ENCODE measurements at regions not wholly inside any gene's neighbourhood (a gene's known extent, or its start where the extent isn't known, plus 50 kb on each side); places are given as distances from the start of the nearest gene placed in this dataset.

GRCh38 chr4:138051157-138051556 lies 191.0 kb downstream of the SLC7A11 start:
- Histone ChIP-seq H4K20me1 (ENCODE audit: insufficient read depth, low read length) (no peaks in the 10 kb centered on the region), H3K9me3 (ENCODE audit: control insufficient read depth, insufficient read depth, low read length) (no peaks in the 10 kb centered on the region), H3K36me3 (ENCODE audit: control insufficient read depth, insufficient read depth, low read length) (no peaks in the 10 kb centered on the region), H3K9ac (ENCODE audit: low read depth, low read length) (no peak overlapping the region), H3K4ac (ENCODE audit: low read depth, low read length) (no peak overlapping the region), H2BK20ac (ENCODE audit: low read depth, low read length) (peak overlapping the region; percentile 94; the same call in 1 of the 2 replicates), H2BK5ac (ENCODE audit: low read depth, low read length, poor library complexity, severe bottlenecking) (peak overlapping the region; percentile 98), H3K27me3 (ENCODE audit: control insufficient read depth, insufficient read depth, low read length) (no peaks in the 10 kb centered on the region), H3K4me1 (ENCODE audit: control insufficient read depth, insufficient read depth, low read length) (peaks cover 24% of the 10 kb centered on the region), H2AFZ (replicated peaks; ENCODE audit: low read length, poor library complexity) (no peak overlapping the region), H3K23ac (ENCODE audit: low read depth, low read length) (no peak overlapping the region), H2BK120ac (ENCODE audit: low read depth, low read length) (peak overlapping the region; percentile 95; the same call in 1 of the 2 replicates), H4K8ac (ENCODE audit: low read depth in 2 of 2, low read length in 2 of 2) (no peak overlapping the region; a peak in 2 of 4 replicates), H2AK5ac (ENCODE audit: low read depth, low read length) (no peak overlapping the region), H3K9me1 (ENCODE audit: insufficient read depth, low read length) (peaks cover 3% of the 10 kb centered on the region; the same call in 1 of the 2 replicates), H3K79me1 (ENCODE audit: low read depth in 1 of 2, low read length in 2 of 2) (peaks cover 0 to 4% of the 10 kb centered on the region in 2 experiments; a peak in 1 of 4 replicates), H3K18ac (ENCODE audit: low read depth, low read length) (peak overlapping the region; percentile 74; the same call in 1 of the 2 replicates), H4K91ac (ENCODE audit: insufficient read depth, low read depth, low read length) (no peak overlapping the region; the same call in 1 of the 2 replicates), H4K5ac (ENCODE audit: low read depth, low read length) (no peak overlapping the region), H3K56ac (ENCODE audit: extremely low read depth, insufficient read depth, low read length) (no peak overlapping the region), H2BK15ac (ENCODE audit: low read depth, low read length) (no peak overlapping the region), H2AK9ac (replicated peaks; ENCODE audit: low read depth, low read length, poor library complexity) (no peak overlapping the region), H3K4me3 (ENCODE audit: insufficient read depth, low read depth, low read length) (no peak overlapping the region), H3K27ac (ENCODE audit: insufficient read depth, low read length) (no peak overlapping the region), H3K4me2 (ENCODE audit: low read depth, low read length) (peak overlapping the region; percentile 68; the same call in 1 of the 2 replicates), H3K14ac (replicated peaks; ENCODE audit: low read depth, low read length) (no peak overlapping the region)
- POLR2A ChIA-PET (ENCODE audit: unreplicated experiment) = interaction anchor here (0.5 kb wide), 1 partner anchor 124 kb away, joined by 4 read pairs; no protein-coding TSS in a partner anchor
- WGBS, 2 experiments (ENCODE audit: extremely low coverage in 2 of 2, insufficient read length in 1 of 2) = no CpG with 5 or more reads among the region's 3 CpGs
- DNase-seq (peak; percentile 79), ATAC-seq (ENCODE audit: low read depth) (peak; percentile 19)
- intact Hi-C loops (cut with micrococcal nuclease) = no loop called here
- BruUV-seq (replicated peaks) = no TSS peak
- in situ Hi-C loops (cut with MboI; ENCODE audit: low sequenced_read_pairs) = no loop called here
- dilution Hi-C loops (cut with HindIII; ENCODE audit: low sequenced_read_pairs, unreplicated experiment) = no loop called here
- TF ChIP-seq SMC3 (IDR thresholded peaks at IDR 0.05; ENCODE audit: low read depth, low read length) (no peak), RCOR1 (IDR thresholded peaks at IDR 0.05; ENCODE audit: insufficient replicate concordance, low read length) (no peak), MAZ (IDR thresholded peaks at IDR 0.05; ENCODE audit: borderline replicate concordance, low read depth, low read length) (no peak), POLR2A (IDR thresholded peaks at IDR 0.05; ENCODE audit: low read depth, low read length) (no peak), CEBPB (IDR thresholded peaks at IDR 0.05; ENCODE audit: low read depth, low read length) (no peak), CHD1 (IDR thresholded peaks at IDR 0.05; ENCODE audit: low read depth, low read length) (no peak), BHLHE40 (IDR thresholded peaks at IDR 0.05; ENCODE audit: low read depth, low read length) (no peak), NFE2L2 (IDR thresholded peaks at IDR 0.05; ENCODE audit: low read depth, low read length) (no peak), FOS (IDR thresholded peaks at IDR 0.05; ENCODE audit: low read depth, low read length) (no peak), MXI1 (IDR thresholded peaks at IDR 0.05; ENCODE audit: borderline replicate concordance, low read depth, low read length) (no peak), USF2 (IDR thresholded peaks at IDR 0.05; ENCODE audit: low read depth, low read length) (no peak), RAD21 (IDR thresholded peaks at IDR 0.05; ENCODE audit: low read length) (no peak), CTCF (conservative IDR thresholded peaks at IDR 0.05; ENCODE audit: low read depth, low read length) (no peak)
- CTCF ChIA-PET = interaction anchor here (1.4 kb wide), 1 partner anchor 12 kb away, joined by 3 read pairs; no protein-coding TSS in a partner anchor

All from IMR-90 (cell line).